ENCODE measurements at regions not wholly inside any gene's neighbourhood (a gene's known extent, or its start where the extent isn't known, plus 50 kb on each side); places are given as distances from the start of the nearest gene placed in this dataset.

- Histone ChIP-seq H3K4me2 (no peak overlapping the region), H3K36me3 (ENCODE audit: insufficient read depth) (no peaks in the 10 kb centered on the region), H3K79me2 (replicated peaks; ENCODE audit: insufficient read depth) (no peaks in the 10 kb centered on the region), H2AFZ (no peak overlapping the region; the same call in 1 of the 2 replicates), H4K20me1 (replicated peaks; ENCODE audit: insufficient read depth) (no peaks in the 10 kb centered on the region), H3K27ac (ENCODE audit: low read depth) (no peak overlapping the region), H3K4me1 (ENCODE audit: insufficient read depth) (no peaks in the 10 kb centered on the region), H3K27me3 (ENCODE audit: insufficient read depth) (no peaks in the 10 kb centered on the region), H3F3A (replicated peaks; ENCODE audit: low read depth) (no peaks in the 10 kb centered on the region), H3K9me2 (ENCODE audit: insufficient read depth) (no peaks in the 10 kb centered on the region), H3K4me3 (no peak overlapping the region)
- ATAC-seq (no peak), DNase-seq (ENCODE audit: low spot score) (no peak)
- H3K27ac Mint-ChIP-seq = no peak overlapping the region
- no peak for TF ChIP-seq JUNB (IDR thresholded peaks at IDR 0.05; ENCODE audit: unreplicated experiment)
- TF ChIP-seq ZNF114 (CRISPR knock-in tag; IDR thresholded peaks at IDR 0.05) = no peak
- TF ChIP-seq EZH2phosphoT487 (IDR thresholded peaks at IDR 0.05; ENCODE audit: unreplicated experiment) = no peak
- no peak for TF ChIP-seq STAT1 (IDR thresholded peaks at IDR 0.05; ENCODE audit: unreplicated experiment)
- no peak for TF ChIP-seq NANOG (IDR thresholded peaks at IDR 0.05; ENCODE audit: borderline replicate concordance)
- no peak for TF ChIP-seq ZNF331 (CRISPR knock-in tag; IDR thresholded peaks at IDR 0.05; ENCODE audit: low read depth)
- no peak for TF ChIP-seq REST (IDR thresholded peaks at IDR 0.05; ENCODE audit: unreplicated experiment)
- TF ChIP-seq EZH2 (IDR thresholded peaks at IDR 0.05; ENCODE audit: low read depth, unreplicated experiment) = no peak
- no peak for TF ChIP-seq POLR2AphosphoS5 (IDR thresholded peaks at IDR 0.05; ENCODE audit: low read depth)
- no peak for TF ChIP-seq CTCF (conservative IDR thresholded peaks at IDR 0.05; ENCODE audit: low read depth in 2 of 2)
- no peaks in the 10 kb centered on the region for H3K9me3 Mint-ChIP-seq
- no peaks in the 10 kb centered on the region for H3K27me3 Mint-ChIP-seq (ENCODE audit: insufficient read depth, low read depth, poor library complexity)
- H3K4me3 Mint-ChIP-seq = no peak overlapping the region
- H3K4me1 Mint-ChIP-seq = no peaks in the 10 kb centered on the region
- no peaks in the 10 kb centered on the region for H3K36me3 Mint-ChIP-seq (ENCODE audit: low read depth)
Observed at GRCh38 chr4:137952116-137952515, 290.0 kb downstream of the SLC7A11 start.

GRCh38 chr4:137950286-137950685 lies 291.9 kb downstream of the SLC7A11 start:
- Histone ChIP-seq H3K4me1 (ENCODE audit: insufficient read depth) (no peaks in the 10 kb centered on the region), H2AFZ (no peak overlapping the region), H3K4me3 (no peak overlapping the region), H3K79me2 (replicated peaks; ENCODE audit: insufficient read depth) (no peaks in the 10 kb centered on the region), H3K9me2 (ENCODE audit: insufficient read depth) (no peaks in the 10 kb centered on the region), H3K4me2 (no peak overlapping the region), H4K20me1 (replicated peaks; ENCODE audit: insufficient read depth) (no peaks in the 10 kb centered on the region), H3K27me3 (ENCODE audit: insufficient read depth) (no peaks in the 10 kb centered on the region), H3K36me3 (ENCODE audit: insufficient read depth) (no peaks in the 10 kb centered on the region), H3K27ac (ENCODE audit: low read depth) (no peak overlapping the region), H3F3A (replicated peaks; ENCODE audit: low read depth) (no peaks in the 10 kb centered on the region)
- Mint-ChIP-seq H3K27ac (no peak overlapping the region), H3K36me3 (ENCODE audit: low read depth) (no peaks in the 10 kb centered on the region), H3K4me3 (no peak overlapping the region), H3K4me1 (no peaks in the 10 kb centered on the region), H3K9me3 (no peaks in the 10 kb centered on the region), H3K27me3 (ENCODE audit: insufficient read depth, low read depth, poor library complexity) (no peaks in the 10 kb centered on the region)
- DNase-seq (ENCODE audit: low spot score) (no peak), ATAC-seq (no peak)
- TF ChIP-seq CREB1 (CRISPR knock-in tag; IDR thresholded peaks at IDR 0.05; ENCODE audit: low read depth) (no peak), POLR2AphosphoS5 (IDR thresholded peaks at IDR 0.05; ENCODE audit: low read depth) (no peak), NANOG (IDR thresholded peaks at IDR 0.05; ENCODE audit: borderline replicate concordance) (no peak), ETS1 (IDR thresholded peaks at IDR 0.05) (no peak), JUNB (IDR thresholded peaks at IDR 0.05; ENCODE audit: unreplicated experiment) (no peak), EZH2phosphoT487 (IDR thresholded peaks at IDR 0.05; ENCODE audit: unreplicated experiment) (no peak), ZNF114 (CRISPR knock-in tag; IDR thresholded peaks at IDR 0.05) (no peak)
